H1 (cell line): ENCODE measurements at regions not wholly inside any gene's neighbourhood (a gene's known extent, or its start where the extent isn't known, plus 50 kb on each side); places are given as distances from the start of the nearest gene placed in this dataset.

Experiments
- CTCF ChIA-PET: fragments of 300-600 bp; sonication (Branson Sonifier 250); formaldehyde crosslinking; loops from one replicate; lab custom pipeline; 2021; ENCODE audit not compliant: partially characterized antibody; lab: Charles Lee
- POLR2A ChIA-PET: fragments of 300-600 bp; sonication (Branson Sonifier 250); formaldehyde crosslinking; loops from one replicate; lab custom pipeline; 2021; ENCODE audit warnings: inconsistent platforms; ENCODE audit not compliant: partially characterized antibody; lab: Charles Lee
- DNase-seq, 2 experiments: peaks; one replicate each; pipeline versions ENCODE4 v3.0.0 to v3.0.0-alpha.2; 2010 to 2022; ENCODE audit warnings: low spot score in 2 of 2, low read depth in 1 of 2, mixed read lengths in 1 of 2
- FAIRE-seq: peaks from 2 replicates; lab custom pipeline; 2011; peaks lifted over from hg19 to GRCh38; lab: Jason Lieb, UNC
- H2AFZ ChIP-seq: 2 replicates; pipeline ENCODE4 v1.8.1; 2012; ENCODE audit warnings: low read length, inconsistent platforms
- H2AK5ac ChIP-seq: 2 replicates; pipeline ENCODE4 v1.6.1; 2013; ENCODE audit warnings: low read depth, low read length
- H2BK120ac ChIP-seq: replicated peaks from 2 replicates; pipeline ENCODE3; 2013; ENCODE audit warnings: low read depth, low read length, inconsistent platforms
- H2BK12ac ChIP-seq: 2 replicates; pipeline ENCODE4 v1.6.1; 2013; ENCODE audit warnings: low read depth, low read length
- H2BK15ac ChIP-seq: 2 replicates; pipeline ENCODE4 v1.6.1; 2013; ENCODE audit warnings: low read length
- H2BK20ac ChIP-seq: 2 replicates; pipeline ENCODE4 v1.6.1; 2013; ENCODE audit warnings: low read length
- H2BK5ac ChIP-seq: 2 replicates; pipeline ENCODE4 v1.6.1; 2013; ENCODE audit warnings: low read depth, low read length
- H3K14ac ChIP-seq: 2 replicates; pipeline ENCODE4 v1.6.1; 2013; ENCODE audit warnings: inconsistent platforms; ENCODE audit not compliant: insufficient read length
- H3K18ac ChIP-seq: 2 replicates; pipeline ENCODE4 v1.6.1; 2013; ENCODE audit warnings: low read length; ENCODE audit errors: extremely low read depth
- H3K23ac ChIP-seq: 2 replicates; pipeline ENCODE4 v1.6.1; 2013; ENCODE audit warnings: inconsistent platforms; ENCODE audit not compliant: insufficient read length
- H3K23me2 ChIP-seq: 2 replicates; pipeline ENCODE4 v1.6.1; 2013; ENCODE audit warnings: low read depth, low read length
- H3K27ac ChIP-seq: 2 replicates; pipeline ENCODE4 v1.6.1; 2011; ENCODE audit warnings: low read depth, low read length, inconsistent platforms
- H3K27me3 ChIP-seq, 4 experiments: replicated peaks in 1 of 4; 1 replicate in 1 of 4; 2 replicates in 3 of 4; pipeline versions ENCODE4 v1.6.1 to v1.8.1; 2011 to 2013; ENCODE audit warnings: low read length in 3 of 4, mild to moderate bottlenecking in 3 of 4, inconsistent platforms in 2 of 4, mixed read lengths in 2 of 4, moderate library complexity in 1 of 4; ENCODE audit not compliant: control insufficient read depth in 3 of 4, insufficient read depth in 3 of 4; ENCODE audit errors: extremely low read depth in 1 of 4
- H3K36me3 ChIP-seq, 4 experiments: 2 replicates each; pipeline versions ENCODE4 v1.6.1 to v1.8.1; 2011 to 2013; ENCODE audit warnings: mild to moderate bottlenecking in 4 of 4, low read length in 3 of 4, moderate library complexity in 2 of 4, control low read depth in 1 of 4, inconsistent platforms in 1 of 4; ENCODE audit not compliant: insufficient read depth in 4 of 4, control insufficient read depth in 2 of 4
- H3K4ac ChIP-seq: replicated peaks from 2 replicates; pipeline ENCODE3; 2013; ENCODE audit warnings: low read length, low read depth, mixed read lengths, inconsistent platforms; ENCODE audit not compliant: insufficient read length
- H3K4me1 ChIP-seq, 4 experiments: replicated peaks in 1 of 4; 1 replicate in 1 of 4; 2 replicates in 3 of 4; pipeline versions ENCODE4 v1.6.1 to v1.8.1; 2011 to 2013; ENCODE audit warnings: low read length in 3 of 4, inconsistent platforms in 2 of 4, mixed read lengths in 1 of 4; ENCODE audit not compliant: insufficient read depth in 4 of 4, control insufficient read depth in 3 of 4
- H3K4me2 ChIP-seq, 2 experiments: 2 replicates each; pipeline versions ENCODE4 v1.6.1 to v1.8.1; 2011 to 2013; ENCODE audit warnings: low read depth in 2 of 2, low read length in 2 of 2, control low read depth in 1 of 2, inconsistent platforms in 1 of 2, mild to moderate bottlenecking in 1 of 2; ENCODE audit not compliant: insufficient read depth in 1 of 2
- H3K4me3 ChIP-seq, 4 experiments: fragments of 200-600, 300-600 bp in 1 of 4; sonication (generic), shearing (Covaris generic), sonication (Bioruptor Twin) in 1 of 4; 2 replicates each; pipeline versions ENCODE4 v1.5.1 to v1.8.1; 2011 to 2016; ENCODE audit warnings: low read length in 4 of 4, low read depth in 3 of 4, control low read depth in 2 of 4, inconsistent platforms in 2 of 4, mild to moderate bottlenecking in 2 of 4, mixed read lengths in 1 of 4, moderate library complexity in 1 of 4; ENCODE audit not compliant: insufficient read depth in 2 of 4; ENCODE audit errors: extremely low read depth in 1 of 4
- H3K56ac ChIP-seq: replicated peaks from 2 replicates; pipeline ENCODE3; 2013; ENCODE audit warnings: low read depth, mild to moderate bottlenecking, mixed read lengths, low read length, inconsistent platforms; ENCODE audit not compliant: insufficient read length
- H3K79me1 ChIP-seq: 2 replicates; pipeline ENCODE4 v1.6.1; 2013; ENCODE audit warnings: low read depth, low read length, control low read depth
- H3K79me2 ChIP-seq, 2 experiments: 2 replicates each; pipeline versions ENCODE4 v1.6.1 to v1.8.1; 2012 to 2013; ENCODE audit warnings: low read length in 2 of 2, mild to moderate bottlenecking in 2 of 2, inconsistent platforms in 1 of 2; ENCODE audit not compliant: insufficient read depth in 2 of 2, control insufficient read depth in 1 of 2
- H3K9ac ChIP-seq, 4 experiments: replicated peaks in 1 of 4; 1 replicate in 1 of 4; 2 replicates in 3 of 4; pipeline versions ENCODE4 v1.6.1 to v1.8.1; 2011 to 2013; ENCODE audit warnings: low read depth in 3 of 4, low read length in 3 of 4, control low read depth in 2 of 4, mild to moderate bottlenecking in 2 of 4, moderate library complexity in 2 of 4, inconsistent platforms in 1 of 4; ENCODE audit errors: extremely low read depth in 1 of 4
- H3K9me3 ChIP-seq, 2 experiments: 2 replicates each; pipeline versions ENCODE4 v1.6.1 to v1.8.1; 2012 to 2013; ENCODE audit warnings: mild to moderate bottlenecking in 2 of 2, moderate library complexity in 2 of 2, control low read depth in 1 of 2, inconsistent platforms in 1 of 2, low read depth in 1 of 2, low read length in 1 of 2, mixed read lengths in 1 of 2; ENCODE audit not compliant: insufficient read depth in 2 of 2
- H4K20me1 ChIP-seq, 2 experiments: replicated peaks in 1 of 2; 2 replicates each; pipeline versions ENCODE3 to v1.8.1; 2011 to 2013; ENCODE audit warnings: inconsistent platforms in 2 of 2, low read length in 2 of 2, mild to moderate bottlenecking in 1 of 2; ENCODE audit not compliant: insufficient read depth in 2 of 2, control insufficient read depth in 1 of 2
- H4K5ac ChIP-seq: 2 replicates; pipeline ENCODE4 v1.6.1; 2013; ENCODE audit warnings: low read length, low read depth, mixed read lengths, inconsistent platforms; ENCODE audit not compliant: insufficient read length
- H4K8ac ChIP-seq: 2 replicates; pipeline ENCODE4 v1.8.0; 2013; ENCODE audit warnings: mild to moderate bottlenecking, moderate library complexity, low read length, inconsistent platforms; ENCODE audit not compliant: insufficient read depth; ENCODE audit errors: extremely low read depth
- H4K91ac ChIP-seq: replicated peaks from 2 replicates; pipeline ENCODE3; 2013; ENCODE audit warnings: low read length, mixed read lengths, inconsistent platforms; ENCODE audit not compliant: insufficient read length
- BRCA1 ChIP-seq: IDR thresholded peaks from 2 replicates; pipeline ENCODE4 v1.6.1; 2012; ENCODE audit warnings: low read depth, low read length, improper control_type of control experiment
- CHD2 ChIP-seq: IDR thresholded peaks from 2 replicates; pipeline ENCODE4 v1.6.1; 2012; ENCODE audit warnings: low read length, improper control_type of control experiment
- CTBP2 ChIP-seq: IDR thresholded peaks from 2 replicates; pipeline ENCODE4 v1.7.0; 2011; ENCODE audit warnings: borderline replicate concordance, mild to moderate bottlenecking, moderate library complexity, mixed read lengths, low read length; ENCODE audit not compliant: insufficient read depth, insufficient read length
- CTCF ChIP-seq, 3 experiments: IDR thresholded peaks; 1 replicate in 2 of 3; 2 replicates in 1 of 3; pipeline versions ENCODE4 v1.5.1 to v1.6.1; 2011; ENCODE audit warnings: low read length in 3 of 3, mild to moderate bottlenecking in 3 of 3, inconsistent platforms in 2 of 3, low read depth in 1 of 3, moderate library complexity in 1 of 3; ENCODE audit not compliant: insufficient read depth in 1 of 3; ENCODE audit errors: control extremely low read depth in 1 of 3
- HDAC6 ChIP-seq: IDR thresholded peaks from one replicate; pipeline ENCODE4 v1.7.1; 2012; ENCODE audit warnings: low read depth, mild to moderate bottlenecking, inconsistent platforms, low read length, moderate library complexity
- KDM4A ChIP-seq: IDR thresholded peaks from one replicate; pipeline ENCODE4 v1.7.1; 2012; ENCODE audit warnings: low read depth, mild to moderate bottlenecking, moderate library complexity, low read length, inconsistent platforms; ENCODE audit not compliant: severe bottlenecking
- NANOG ChIP-seq: IDR thresholded peaks from 2 replicates; pipeline ENCODE4 v1.6.1; 2011; ENCODE audit warnings: low read length, low read depth, mild to moderate bottlenecking, inconsistent platforms; ENCODE audit not compliant: insufficient read depth, poor library complexity, severe bottlenecking
- PHF8 ChIP-seq: fragments of 200-600 bp; sonication (generic); conservative IDR thresholded peaks from 2 replicates; pipeline ENCODE4 v1.7.1; 2012; ENCODE audit warnings: low read depth, mild to moderate bottlenecking, inconsistent platforms, low read length, moderate library complexity
- RBBP5 ChIP-seq: IDR thresholded peaks from 2 replicates; pipeline ENCODE4 v1.7.1; 2012; ENCODE audit warnings: low read depth, mild to moderate bottlenecking, inconsistent platforms, low read length, moderate library complexity, borderline replicate concordance
- RFX5 ChIP-seq: IDR thresholded peaks from 2 replicates; pipeline ENCODE4 v1.6.1; 2011; ENCODE audit warnings: low read depth, low read length, improper control_type of control experiment, borderline replicate concordance
- SRF ChIP-seq: IDR thresholded peaks from 2 replicates; pipeline ENCODE4 v1.6.1; 2011; ENCODE audit warnings: mild to moderate bottlenecking, low read depth, low read length, moderate library complexity
- TEAD4 ChIP-seq: IDR thresholded peaks from 2 replicates; pipeline ENCODE4 v1.6.1; 2012; ENCODE audit warnings: low read depth, low read length, inconsistent platforms, mixed read lengths
- WGBS, 2 experiments: shearing (Covaris generic) in 1 of 2; methylation state at CpG; one replicate each; pipeline versions ENCODE4 v1.1.6 to v1.1.7; 2013 to 2015; ENCODE audit warnings: low lambda C conversion rate in 2 of 2, mixed read lengths in 2 of 2, inconsistent platforms in 1 of 2, low coverage in 1 of 2, missing lambda C conversion rate in 1 of 2; ENCODE audit not compliant: insufficient replicate concordance in 2 of 2, insufficient coverage in 1 of 2, insufficient read length in 1 of 2; ENCODE audit errors: extremely low coverage in 1 of 2, missing lambda C conversion rate in 1 of 2; 5-methylcytosine and 5-hydroxymethylcytosine counted together

GRCh38 chr3:194800002-194800401 lies 114.3 kb downstream of the FAM43A start:
- H2BK120ac ChIP-seq: no peak overlapping the region
- no peak overlapping the region for H4K8ac ChIP-seq
- H3K79me1 ChIP-seq: no peaks in the 10 kb centered on the region
- H3K23me2 ChIP-seq: no peaks in the 10 kb centered on the region
- no peak overlapping the region for H3K18ac ChIP-seq
- H3K14ac ChIP-seq: no peak overlapping the region
- H3K4me3 ChIP-seq: no peak overlapping the region
- FAIRE-seq (no peak), DNase-seq (no peak)
- no peaks in the 10 kb centered on the region for H3K27me3 ChIP-seq
- no peak overlapping the region for H2AFZ ChIP-seq
- H3K56ac ChIP-seq: no peak overlapping the region
- H4K5ac ChIP-seq: no peak overlapping the region
- H3K9me3 ChIP-seq: no peaks in the 10 kb centered on the region
- no peak overlapping the region for H3K27ac ChIP-seq
- H3K4ac ChIP-seq: no peak overlapping the region
- peaks cover 0 to 7% (median 5%) of the 10 kb centered on the region in 4 experiments; a peak in 4 of 7 replicates for H3K4me1 ChIP-seq
- no peaks in the 10 kb centered on the region for H4K20me1 ChIP-seq
- no peak overlapping the region for H2BK12ac ChIP-seq
- no peak overlapping the region for H2BK15ac ChIP-seq
- H2AK5ac ChIP-seq: no peak overlapping the region
- ChIA-PET CTCF (interaction anchor here (4.0 kb wide), 1 partner anchor 113 kb away, joined by 10 read pairs; no protein-coding TSS in a partner anchor), POLR2A (no interaction called here)
- no peak overlapping the region for H3K4me2 ChIP-seq
- no peak overlapping the region for H4K91ac ChIP-seq
- H3K9ac ChIP-seq: no peak overlapping the region
- H3K23ac ChIP-seq: no peak overlapping the region
- H2BK20ac ChIP-seq: no peak overlapping the region
- no peaks in the 10 kb centered on the region for H3K36me3 ChIP-seq
- H2BK5ac ChIP-seq: no peak overlapping the region
- no peaks in the 10 kb centered on the region for H3K79me2 ChIP-seq
- WGBS, 2 experiments: 83% methylated on average over 10 of the region's 10 CpGs; no CpG with 5 or more reads in 1 of the 2 experiments
- no peak for TF ChIP-seq RFX5
- TF ChIP-seq CTCF (IDR thresholded peaks at IDR 0.05; ENCODE audit: control extremely low read depth in 1 of 3, insufficient read depth in 1 of 3, low read depth in 1 of 3, low read length in 3 of 3): no peak
- no peak for TF ChIP-seq SRF
- TF ChIP-seq RBBP5: no peak
- TF ChIP-seq CHD2: no peak
- no peak for TF ChIP-seq CTBP2
- TF ChIP-seq BRCA1: no peak
- no peak for TF ChIP-seq TEAD4
- no peak for TF ChIP-seq PHF8
- TF ChIP-seq NANOG: no peak
- no peak for TF ChIP-seq HDAC6
- TF ChIP-seq KDM4A: no peak
